OCI-LY1 (cell line): ENCODE measurements at regions not wholly inside any gene's neighbourhood (a gene's known extent, or its start where the extent isn't known, plus 50 kb on each side); places are given as distances from the start of the nearest gene placed in this dataset.

ENCODE experiments used
- H2AFZ ChIP-seq: fragments of 200-600 bp; sonication (generic), shearing (Covaris generic); 2 replicates; pipeline ENCODE4 v1.6.0; 2014; ENCODE audit warnings: antibody characterized with exemption, mild to moderate bottlenecking, low read length
- H3F3A ChIP-seq: fragments of 200-600 bp; sonication (generic), shearing (Covaris generic); 2 replicates; pipeline ENCODE4 v1.6.0; 2014; ENCODE audit warnings: mild to moderate bottlenecking, antibody characterized with exemption, low read length, moderate library complexity; ENCODE audit not compliant: insufficient read depth
- H3K27ac ChIP-seq: fragments of 200-600 bp; sonication (generic); 2 replicates; pipeline ENCODE4 v1.5.1; 2014; ENCODE audit warnings: low read length, mixed run types, mild to moderate bottlenecking, low read depth; ENCODE audit not compliant: poor library complexity, severe bottlenecking
- H3K27me3 ChIP-seq: fragments of 200-600 bp; sonication (generic); 2 replicates; pipeline ENCODE4 v1.6.0; 2014; ENCODE audit warnings: antibody characterized with exemption, mild to moderate bottlenecking, low read length, moderate library complexity; ENCODE audit not compliant: insufficient read depth
- H3K36me3 ChIP-seq: fragments of 200-600 bp; sonication (generic); 2 replicates; pipeline ENCODE4 v1.6.1; 2014; ENCODE audit warnings: mild to moderate bottlenecking, antibody characterized with exemption, low read length, moderate library complexity, mixed read lengths; ENCODE audit not compliant: insufficient read depth
- H3K4me1 ChIP-seq: fragments of 200-600 bp; sonication (generic); 2 replicates; pipeline ENCODE4 v1.5.1; 2014; ENCODE audit warnings: mild to moderate bottlenecking, low read length, moderate library complexity; ENCODE audit not compliant: insufficient read depth, severe bottlenecking
- H3K4me2 ChIP-seq: fragments of 200-600 bp; sonication (generic), shearing (Covaris generic); 2 replicates; pipeline ENCODE4 v1.6.1; 2014; ENCODE audit warnings: low read length
- H3K4me3 ChIP-seq: fragments of 200-600 bp; sonication (generic); 2 replicates; pipeline ENCODE4 v1.5.1; 2014; ENCODE audit warnings: low read length, low read depth, mild to moderate bottlenecking, mixed read lengths; ENCODE audit not compliant: poor library complexity, severe bottlenecking
- H3K79me2 ChIP-seq: fragments of 200-600 bp; shearing (Covaris generic); 2 replicates; pipeline ENCODE4 v1.6.1; 2016; ENCODE audit warnings: mixed run types, low read length, mixed read lengths; ENCODE audit not compliant: insufficient read depth
- H3K9ac ChIP-seq: fragments of 200-600 bp; sonication (generic), shearing (Covaris generic); 2 replicates; pipeline ENCODE4 v1.6.1; 2014; ENCODE audit warnings: mild to moderate bottlenecking, low read length, mixed read lengths
- H3K9me2 ChIP-seq: fragments of 200-600 bp; sonication (generic), shearing (Covaris generic); 2 replicates; pipeline ENCODE4 v1.6.1; 2014; ENCODE audit warnings: low read depth, mild to moderate bottlenecking, low read length, mixed read lengths
- H3K9me3 ChIP-seq: fragments of 200-600 bp; shearing (Covaris generic); 2 replicates; pipeline ENCODE4 v1.6.1; 2014; ENCODE audit warnings: low read length, mixed read lengths
- H4K20me1 ChIP-seq: fragments of 200-600 bp; sonication (generic), shearing (Covaris generic); 2 replicates; pipeline ENCODE4 v1.6.0; 2016; ENCODE audit warnings: mild to moderate bottlenecking, low read length; ENCODE audit not compliant: insufficient read depth
- CTCF ChIP-seq: fragments of 200-600 bp; sonication (generic), shearing (Covaris generic); IDR thresholded peaks from 2 replicates; pipeline ENCODE4 v1.5.1; 2017; ENCODE audit warnings: mild to moderate bottlenecking, antibody characterized with exemption, low read length, moderate library complexity, mixed read lengths
- EZH2 ChIP-seq: fragments of 200-600 bp; sonication (generic), shearing (Covaris generic); IDR thresholded peaks from 2 replicates; pipeline ENCODE4 v1.8.0; 2017; ENCODE audit warnings: borderline replicate concordance, mixed run types, mild to moderate bottlenecking, antibody characterized with exemption, low read length, moderate library complexity, mixed read lengths

DNA sequence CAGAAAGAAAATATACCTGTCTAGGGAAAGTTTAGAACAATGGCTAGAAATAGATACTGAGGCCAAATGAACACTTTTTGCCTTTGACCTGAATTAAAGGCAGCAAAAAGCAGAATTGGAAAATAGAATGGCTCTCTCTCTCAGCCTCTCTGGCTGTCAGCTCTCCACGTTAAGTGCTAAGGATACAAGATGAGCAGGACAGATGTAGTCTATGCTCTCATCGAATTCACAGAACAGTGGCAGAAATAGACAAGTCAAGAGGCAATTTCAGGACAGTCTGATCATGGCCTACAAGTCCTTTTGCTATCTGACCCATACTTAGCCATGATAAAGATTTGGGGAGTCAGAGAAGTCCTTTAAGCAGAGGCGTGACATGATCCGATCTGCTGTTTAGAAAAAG, 120.2 kb upstream of the CREB1 start:
- Histone ChIP-seq H3K4me2 (no peak overlapping the region), H3K27ac (no peak overlapping the region), H3K9me3 (no peaks in the 10 kb centered on the region), H3K27me3 (no peaks in the 10 kb centered on the region), H3K36me3 (no peaks in the 10 kb centered on the region), H3F3A (no peaks in the 10 kb centered on the region), H3K9me2 (no peaks in the 10 kb centered on the region), H3K4me3 (no peak overlapping the region), H3K4me1 (no peaks in the 10 kb centered on the region), H3K79me2 (no peaks in the 10 kb centered on the region), H2AFZ (no peak overlapping the region), H3K9ac (no peak overlapping the region), H4K20me1 (no peaks in the 10 kb centered on the region)
- TF ChIP-seq EZH2 (no peak), CTCF (no peak)

DNA sequence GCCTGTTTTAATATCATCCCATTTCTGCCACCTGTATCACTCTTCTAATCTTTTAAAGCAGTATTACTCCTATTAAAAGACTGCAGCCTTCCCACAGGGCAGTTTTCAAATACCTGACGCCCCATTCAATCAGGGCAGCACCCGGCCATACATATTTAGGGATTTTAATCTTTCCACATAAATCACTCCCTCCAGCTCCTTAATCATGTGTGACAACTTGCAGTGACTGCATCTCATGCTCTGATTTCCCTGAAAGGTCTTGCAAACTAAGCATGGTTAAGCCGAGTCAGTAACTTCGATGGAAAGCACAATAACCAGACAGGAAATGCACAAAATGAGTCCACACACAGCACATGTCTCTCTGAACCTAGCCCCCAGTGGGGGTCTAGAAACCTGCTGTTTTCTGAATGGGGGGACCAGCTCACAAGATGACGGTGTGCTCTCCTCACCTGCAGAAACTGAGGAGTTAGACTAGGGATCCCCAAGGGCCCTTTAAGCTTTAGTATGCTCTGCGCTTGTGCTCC, 116.9 kb upstream of the CREB1 start:
- Histone ChIP-seq H3K27me3 (no peaks in the 10 kb centered on the region), H3K4me3 (no peak overlapping the region), H3K9ac (no peak overlapping the region), H3K4me2 (no peak overlapping the region), H3K9me2 (no peaks in the 10 kb centered on the region), H2AFZ (no peak overlapping the region), H3K4me1 (no peaks in the 10 kb centered on the region), H3K36me3 (no peaks in the 10 kb centered on the region), H3K27ac (no peak overlapping the region), H3F3A (no peaks in the 10 kb centered on the region), H3K9me3 (no peaks in the 10 kb centered on the region), H3K79me2 (no peaks in the 10 kb centered on the region), H4K20me1 (no peaks in the 10 kb centered on the region)
- no peak for TF ChIP-seq EZH2
- no peak for TF ChIP-seq CTCF

DNA sequence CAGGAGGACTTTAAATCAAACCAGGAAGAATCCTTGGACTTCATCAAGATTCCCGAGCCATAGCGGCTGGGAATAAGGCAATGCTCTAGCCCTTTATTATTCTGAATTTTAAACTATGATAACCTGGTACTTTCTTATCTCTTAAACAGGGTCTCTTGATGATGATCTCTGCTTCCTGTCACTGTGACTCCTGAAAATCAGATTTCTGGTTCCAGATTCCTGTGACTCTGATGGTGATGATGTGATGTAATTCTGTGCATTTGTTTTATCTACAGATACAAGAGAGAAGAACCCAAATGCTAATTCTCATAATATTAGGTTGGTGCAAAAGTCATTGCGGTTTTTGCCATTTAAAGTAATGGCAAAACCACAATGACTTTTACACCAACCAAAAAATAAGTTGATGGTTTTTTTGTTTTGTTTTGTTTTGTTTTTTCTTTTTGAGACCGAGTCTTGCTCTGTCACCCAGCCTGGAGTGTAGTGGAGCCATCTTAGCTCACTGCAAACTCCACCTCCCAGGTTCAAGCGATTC, 116.3 kb upstream of the CREB1 start:
- no peak overlapping the region for H2AFZ ChIP-seq
- H3K79me2 ChIP-seq, result no peaks in the 10 kb centered on the region
- no peak for TF ChIP-seq EZH2
- TF ChIP-seq CTCF, result no peak
- H3K36me3 ChIP-seq, result no peaks in the 10 kb centered on the region
- no peaks in the 10 kb centered on the region for H3F3A ChIP-seq
- H3K27ac ChIP-seq, result no peak overlapping the region
- no peaks in the 10 kb centered on the region for H3K4me1 ChIP-seq
- H3K9me3 ChIP-seq, result no peaks in the 10 kb centered on the region
- H3K4me2 ChIP-seq, result no peak overlapping the region
- H3K9me2 ChIP-seq, result no peaks in the 10 kb centered on the region
- no peaks in the 10 kb centered on the region for H4K20me1 ChIP-seq
- no peak overlapping the region for H3K4me3 ChIP-seq
- no peaks in the 10 kb centered on the region for H3K27me3 ChIP-seq
- H3K9ac ChIP-seq, result no peak overlapping the region
